Liver (tissue), 3 donors: ENCODE measurements at regions not wholly inside any gene's neighbourhood (a gene's known extent, or its start where the extent isn't known, plus 50 kb on each side); places are given as distances from the start of the nearest gene placed in this dataset.

ENCODE experiments used
- ATF3 ChIP-seq: IDR thresholded peaks from 2 replicates; pipeline ENCODE4 v1.6.1; 2016; ENCODE audit warnings: antibody characterized with exemption
- CTCF ChIP-seq: fragments of 150-350 bp; IDR thresholded peaks from 2 replicates; pipeline ENCODE4 v1.5.1; 2017; ENCODE audit warnings: improper control_type of control experiment, low read depth, low read length; ENCODE audit not compliant: missing input control
- FOXA1 ChIP-seq: IDR thresholded peaks from 2 replicates; pipeline ENCODE4 v1.6.1; 2016; ENCODE audit warnings: antibody characterized with exemption
- GABPA ChIP-seq, 2 donors: IDR thresholded peaks in 1 of 2; conservative IDR thresholded peaks in 1 of 2; 2 replicates each; pipeline ENCODE4 v1.6.1; 2016; ENCODE audit warnings: antibody characterized with exemption in 2 of 2, mild to moderate bottlenecking in 1 of 2, moderate library complexity in 1 of 2
- HNF4A ChIP-seq, 2 donors: conservative IDR thresholded peaks; 2 replicates each; pipeline ENCODE4 v1.6.1; 2016; ENCODE audit warnings: antibody characterized with exemption in 2 of 2, mild to moderate bottlenecking in 2 of 2
- HNF4G ChIP-seq: IDR thresholded peaks from 2 replicates; pipeline ENCODE4 v1.6.1; 2016; ENCODE audit warnings: antibody characterized with exemption
- JUND ChIP-seq, 2 donors: IDR thresholded peaks; 2 replicates each; pipeline ENCODE4 v1.6.1; 2016; ENCODE audit warnings: antibody characterized with exemption in 2 of 2
- MAX ChIP-seq: IDR thresholded peaks from 2 replicates; pipeline ENCODE4 v1.6.1; 2016; ENCODE audit warnings: antibody characterized with exemption
- RAD21 ChIP-seq, 2 donors: IDR thresholded peaks; 2 replicates each; pipeline ENCODE4 v1.6.1; 2016; ENCODE audit warnings: antibody characterized with exemption in 2 of 2, mild to moderate bottlenecking in 2 of 2
- REST ChIP-seq: IDR thresholded peaks from 2 replicates; pipeline ENCODE4 v1.6.1; 2016; ENCODE audit warnings: antibody characterized with exemption, mild to moderate bottlenecking
- RXRA ChIP-seq, 2 donors: IDR thresholded peaks; 2 replicates each; pipeline ENCODE4 v1.6.1; 2017 to 2018; ENCODE audit warnings: antibody characterized with exemption in 2 of 2, mild to moderate bottlenecking in 1 of 2
- TAF1 ChIP-seq: conservative IDR thresholded peaks from 2 replicates; pipeline ENCODE4 v1.6.1; 2016; ENCODE audit warnings: antibody characterized with exemption, mild to moderate bottlenecking
- YY1 ChIP-seq: IDR thresholded peaks from 2 replicates; pipeline ENCODE4 v1.6.1; 2016; ENCODE audit warnings: antibody characterized with exemption, mild to moderate bottlenecking
- ZBTB33 ChIP-seq: IDR thresholded peaks from 2 replicates; pipeline ENCODE4 v1.6.1; 2016; ENCODE audit warnings: antibody characterized with exemption
- donor health status: healthy.
- donor health status: healthy.

GRCh38 chr5:29983528-29984155 is 1209.8 kb upstream of the CDH6 start:
- TF ChIP-seq CTCF (no peak), TAF1 (no peak), ATF3 (no peak), JUND (IDR thresholded peaks at IDR 0.05) (no peak), MAX (no peak), RAD21 (IDR thresholded peaks at IDR 0.05) (no peak), GABPA (IDR thresholded peaks at IDR 0.05 in 1 of 2, conservative IDR thresholded peaks at IDR 0.05 in 1 of 2) (no peak), ZBTB33 (no peak), HNF4A (conservative IDR thresholded peaks at IDR 0.05) (no peak), HNF4G (no peak), FOXA1 (no peak), REST (no peak), YY1 (no peak), RXRA (IDR thresholded peaks at IDR 0.05) (no peak)
